ENCODE measurements at regions not wholly inside any gene's neighbourhood (a gene's known extent, or its start where the extent isn't known, plus 50 kb on each side); places are given as distances from the start of the nearest gene placed in this dataset.

- TF ChIP-seq CTCF (IDR thresholded peaks at IDR 0.05), result no peak
- TF ChIP-seq EP300 (IDR thresholded peaks at IDR 0.05; ENCODE audit: low read depth), result no peak
- TF ChIP-seq POLR2A (IDR thresholded peaks at IDR 0.05), result no peak
- TF ChIP-seq POLR2AphosphoS5 (IDR thresholded peaks at IDR 0.05), result no peak
Measured at GRCh38 chr5:5634817-5635216, 212.3 kb downstream of the ICE1 start.

Measured in transverse colon (tissue), 4 donors.